HFF-Myc (cell line): ENCODE measurements at regions not wholly inside any gene's neighbourhood (a gene's known extent, or its start where the extent isn't known, plus 50 kb on each side); places are given as distances from the start of the nearest gene placed in this dataset.
"Not testable (repeated sequence)": the region's sequence is repeated elsewhere in the genome, so short reads cannot be mapped to it uniquely, and the experiment has no call there.

Source experiments
- DNase-seq: peaks from one replicate; pipeline ENCODE4 v3.0.0-alpha.2; 2011; ENCODE audit warnings: low read depth; ENCODE audit errors: extremely low read depth
- H3K4me3 ChIP-seq: replicated peaks from 2 replicates; pipeline ENCODE4 v1.5.1; 2011; ENCODE audit warnings: low read depth, mild to moderate bottlenecking, control low read depth, low read length
- TF ChIP-seq, protein P1 (sequence below): IDR thresholded peaks from 2 replicates; pipeline ENCODE4 v1.5.1; 2012; ENCODE audit warnings: mild to moderate bottlenecking, low read depth, low read length, control low read depth; ENCODE audit errors: missing control alignments

DNA sequence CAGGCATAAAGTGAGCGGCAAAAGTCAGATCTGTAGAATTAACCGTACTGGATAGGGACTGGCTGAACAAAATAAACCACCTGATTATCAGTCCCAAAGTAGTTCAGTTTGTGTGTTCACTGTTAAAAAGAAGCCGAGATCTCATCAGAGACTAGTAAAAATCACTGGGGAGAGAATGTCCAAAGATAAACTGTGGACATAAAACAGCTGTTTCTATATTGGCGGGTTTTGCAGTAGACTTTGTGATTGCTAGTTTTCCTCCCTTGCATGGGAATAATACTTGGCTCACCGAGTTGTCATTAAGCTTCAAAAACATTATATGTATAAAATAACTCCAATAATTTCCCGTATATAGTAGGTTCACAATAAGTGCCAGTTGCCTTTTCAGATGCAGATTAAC is 114.2 kb upstream of the ID4 start:
- no peak overlapping the region for H3K4me3 ChIP-seq
- DNase-seq, result no peak
- TF ChIP-seq, protein P1, sequence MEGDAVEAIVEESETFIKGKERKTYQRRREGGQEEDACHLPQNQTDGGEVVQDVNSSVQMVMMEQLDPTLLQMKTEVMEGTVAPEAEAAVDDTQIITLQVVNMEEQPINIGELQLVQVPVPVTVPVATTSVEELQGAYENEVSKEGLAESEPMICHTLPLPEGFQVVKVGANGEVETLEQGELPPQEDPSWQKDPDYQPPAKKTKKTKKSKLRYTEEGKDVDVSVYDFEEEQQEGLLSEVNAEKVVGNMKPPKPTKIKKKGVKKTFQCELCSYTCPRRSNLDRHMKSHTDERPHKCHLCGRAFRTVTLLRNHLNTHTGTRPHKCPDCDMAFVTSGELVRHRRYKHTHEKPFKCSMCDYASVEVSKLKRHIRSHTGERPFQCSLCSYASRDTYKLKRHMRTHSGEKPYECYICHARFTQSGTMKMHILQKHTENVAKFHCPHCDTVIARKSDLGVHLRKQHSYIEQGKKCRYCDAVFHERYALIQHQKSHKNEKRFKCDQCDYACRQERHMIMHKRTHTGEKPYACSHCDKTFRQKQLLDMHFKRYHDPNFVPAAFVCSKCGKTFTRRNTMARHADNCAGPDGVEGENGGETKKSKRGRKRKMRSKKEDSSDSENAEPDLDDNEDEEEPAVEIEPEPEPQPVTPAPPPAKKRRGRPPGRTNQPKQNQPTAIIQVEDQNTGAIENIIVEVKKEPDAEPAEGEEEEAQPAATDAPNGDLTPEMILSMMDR, result no peak

DNA sequence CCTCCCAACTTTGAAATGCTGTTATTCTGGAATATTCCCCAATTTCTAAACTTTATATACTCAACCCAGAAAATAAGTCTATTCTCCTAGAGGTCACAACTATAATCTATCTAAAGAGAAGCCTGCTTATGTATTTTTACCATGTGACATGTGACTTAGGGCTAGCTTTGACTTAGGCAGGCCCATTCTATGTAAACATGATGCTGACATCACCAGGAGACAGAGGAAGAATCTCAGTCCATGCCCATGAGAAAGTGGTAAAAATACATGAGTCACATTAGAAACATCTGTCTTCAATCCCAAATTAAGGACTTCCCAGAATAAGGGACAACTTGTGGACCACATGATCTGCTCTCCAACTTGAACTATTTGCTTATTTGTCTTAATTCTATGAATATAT is 113.6 kb upstream of the ID4 start:
- no peak overlapping the region for H3K4me3 ChIP-seq
- TF ChIP-seq, protein P1, result no peak
- peak; percentile 84 for DNase-seq

DNA sequence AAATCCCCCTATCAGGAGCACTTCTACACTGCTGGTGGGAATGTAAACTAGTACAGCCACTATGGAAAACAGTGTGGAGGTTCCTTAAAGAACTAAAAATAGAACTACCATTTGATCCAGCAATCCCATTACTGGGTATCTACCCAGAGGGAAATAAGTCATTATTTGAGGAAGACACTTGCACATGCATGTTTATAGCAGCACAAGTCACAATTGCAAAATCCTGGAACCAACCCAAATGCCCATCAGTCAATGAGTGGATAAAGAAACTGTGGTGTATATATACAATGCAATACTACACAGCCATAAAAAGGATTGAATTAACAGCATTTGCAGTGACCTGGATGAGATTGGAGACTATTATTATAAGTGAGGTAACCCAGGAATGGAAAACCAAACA is 111.7 kb upstream of the ID4 start:
- not testable (repeated sequence) for H3K4me3 ChIP-seq, DNase-seq

DNA sequence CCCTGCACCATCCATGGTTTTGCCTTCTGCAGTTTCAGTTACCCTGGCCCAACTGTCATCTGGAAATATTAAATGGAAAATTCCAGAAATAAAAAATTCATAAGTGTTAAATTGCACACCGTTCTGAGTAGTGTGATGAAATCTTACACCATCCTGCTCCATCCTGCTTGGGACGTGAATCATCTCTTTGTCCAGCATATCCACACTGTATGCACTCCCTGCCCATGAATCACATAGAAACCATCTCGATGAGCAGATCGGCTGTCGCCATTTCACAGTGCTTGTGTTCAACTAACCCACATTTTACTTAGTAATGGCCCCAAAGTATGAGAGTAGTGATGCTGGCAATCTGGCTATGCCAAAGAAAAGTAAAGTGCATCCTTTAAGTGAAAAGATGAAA is 105.9 kb upstream of the ID4 start:
- H3K4me3 ChIP-seq, result no peak overlapping the region
- DNase-seq, result peak; percentile 37
- TF ChIP-seq, protein P1, result no peak

DNA sequence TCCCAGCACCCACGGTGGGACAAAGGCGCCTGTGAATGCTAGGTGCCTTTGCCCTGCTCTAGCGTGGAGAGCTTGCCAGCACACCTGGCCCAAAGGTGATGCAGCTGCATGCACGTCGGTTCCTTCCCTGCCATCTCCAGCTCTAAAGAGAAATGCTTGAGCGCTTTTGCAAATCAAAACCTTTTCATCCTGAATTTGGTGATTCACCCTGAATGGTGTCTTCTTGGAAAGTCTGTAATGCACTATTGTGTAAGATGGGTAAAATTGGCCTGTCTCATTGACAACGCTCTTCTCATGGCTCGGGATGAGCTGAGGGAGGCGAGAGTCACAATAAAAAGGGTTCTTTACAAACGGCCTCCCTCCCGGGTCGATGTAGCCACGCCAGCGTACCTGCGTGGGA is 103.1 kb upstream of the ID4 start:
- H3K4me3 ChIP-seq, result no peak overlapping the region
- TF ChIP-seq, protein P1, result no peak
- no peak for DNase-seq

DNA sequence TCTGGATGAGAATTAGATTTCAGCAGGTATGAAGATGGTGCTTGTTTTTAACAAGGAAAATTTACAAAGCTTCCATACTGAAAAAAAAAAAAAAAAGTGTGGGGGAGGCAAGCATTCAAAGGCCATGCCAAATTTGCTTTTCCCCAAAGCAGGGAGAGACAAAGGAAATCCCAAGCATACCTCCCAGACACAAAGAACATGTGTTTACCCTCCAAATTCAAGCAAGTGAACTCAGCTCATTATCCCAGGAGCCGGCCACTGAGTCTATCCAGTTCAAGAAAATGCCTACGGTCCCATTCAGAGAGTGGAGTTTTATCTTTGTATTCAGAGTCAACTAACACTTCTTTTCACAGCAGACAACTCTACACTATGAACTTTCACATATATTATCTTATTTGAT is 102.7 kb upstream of the ID4 start:
- TF ChIP-seq, protein P1, result no peak
- H3K4me3 ChIP-seq, result no peak overlapping the region
- no peak for DNase-seq

DNA sequence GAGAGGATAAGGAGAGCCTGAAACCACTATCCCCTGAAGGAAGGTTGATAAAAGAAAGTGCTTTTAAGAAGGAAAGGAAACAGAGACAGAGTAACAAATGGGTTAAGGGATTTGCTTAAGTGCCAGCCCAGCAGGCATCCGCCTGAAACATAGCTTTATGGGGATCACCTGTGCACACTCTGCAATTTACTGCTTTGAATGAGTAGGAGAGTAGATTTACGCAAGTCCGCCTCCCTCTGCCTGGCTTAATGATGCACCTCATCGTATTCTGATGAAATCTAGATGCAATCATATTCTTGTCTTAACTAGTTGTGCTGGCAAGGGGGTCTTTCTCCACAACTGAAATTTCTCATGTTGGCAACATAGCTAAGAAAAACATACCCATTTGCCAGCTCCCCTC is 101.1 kb upstream of the ID4 start:
- H3K4me3 ChIP-seq, result no peak overlapping the region
- TF ChIP-seq, protein P1, result no peak
- no peak for DNase-seq
